ENCODE measurements at regions not wholly inside any gene's neighbourhood (a gene's known extent, or its start where the extent isn't known, plus 50 kb on each side); places are given as distances from the start of the nearest gene placed in this dataset.
A peak's percentile ranks its signal among the peaks of the same experiment; 100 is the strongest.

DNA sequence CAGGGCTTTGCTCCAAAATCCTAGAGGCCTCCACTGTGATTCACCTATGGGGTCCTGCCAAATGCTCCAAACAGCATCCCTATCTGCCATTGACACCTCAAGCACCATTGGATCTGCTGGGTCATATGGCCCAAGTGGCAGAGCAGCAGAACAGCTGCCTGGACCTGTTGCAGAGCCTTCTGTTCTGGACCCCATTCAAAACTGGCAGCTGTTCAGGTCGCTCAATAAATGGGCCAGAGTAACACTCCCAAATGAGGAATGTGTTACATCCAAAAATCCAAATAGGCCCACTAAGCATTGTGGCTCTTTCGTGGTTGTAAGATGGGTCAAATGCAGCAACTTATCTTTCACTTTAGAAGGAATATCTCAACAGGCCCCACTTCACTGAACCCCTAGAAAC, 783.6 kb downstream of the DCDC2C start:
- no peak for DNase-seq (ENCODE audit: low spot score)

DNA sequence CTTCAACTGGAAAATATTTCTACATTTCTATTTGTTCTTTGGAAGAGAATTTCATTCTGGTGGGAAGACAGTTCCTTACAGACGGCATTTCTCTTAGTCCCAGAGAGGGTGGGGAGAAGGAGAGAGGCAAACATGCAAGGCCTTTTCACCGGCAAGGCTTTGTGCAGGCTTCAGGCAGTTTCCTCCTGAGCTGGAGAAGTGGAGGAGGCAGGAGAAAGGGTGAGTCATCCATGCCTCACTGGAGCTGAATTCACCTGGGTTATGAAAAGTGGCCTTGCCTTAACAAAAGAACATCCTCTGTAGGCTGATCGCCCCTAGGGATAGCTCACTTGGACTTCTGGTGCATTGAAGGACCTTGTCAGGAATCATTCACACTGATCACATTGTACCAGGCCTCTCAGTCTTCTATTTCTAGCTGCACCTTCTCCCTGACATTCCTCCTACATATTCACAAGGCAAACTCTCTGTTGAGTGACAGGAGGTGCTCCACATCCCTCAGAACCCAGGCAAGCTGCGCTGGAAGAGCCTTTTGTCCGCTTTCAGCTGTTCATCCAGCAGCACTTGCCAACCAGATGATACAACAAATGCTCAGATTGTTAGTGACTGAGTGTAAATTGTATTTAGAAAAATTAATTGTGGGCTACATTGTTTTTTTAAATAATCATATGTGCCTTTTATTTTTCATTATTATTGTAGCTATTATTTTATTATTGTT, 796.1 kb downstream of the DCDC2C start:
- no peak for DNase-seq (ENCODE audit: low spot score)

DNA sequence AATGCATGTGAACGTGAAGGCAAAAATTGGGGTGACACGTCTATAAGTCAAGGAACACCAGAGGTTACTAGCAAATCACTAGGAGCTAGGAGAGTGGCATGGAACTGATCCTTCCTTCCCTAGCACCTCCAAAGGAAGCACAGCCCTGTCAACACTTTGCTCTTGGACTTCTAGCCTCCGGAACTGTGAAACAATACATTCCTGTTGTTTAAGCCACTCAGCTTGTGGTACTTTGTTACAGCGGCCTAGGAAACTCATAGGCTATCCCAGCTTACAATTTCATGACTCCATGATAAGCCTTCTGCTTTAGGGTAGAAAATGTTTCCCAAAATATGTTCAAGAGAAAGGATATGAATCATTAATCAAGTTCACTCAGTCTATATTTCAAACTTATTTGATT, 798.1 kb downstream of the DCDC2C start:
- no peak for DNase-seq (ENCODE audit: low spot score)

DNA sequence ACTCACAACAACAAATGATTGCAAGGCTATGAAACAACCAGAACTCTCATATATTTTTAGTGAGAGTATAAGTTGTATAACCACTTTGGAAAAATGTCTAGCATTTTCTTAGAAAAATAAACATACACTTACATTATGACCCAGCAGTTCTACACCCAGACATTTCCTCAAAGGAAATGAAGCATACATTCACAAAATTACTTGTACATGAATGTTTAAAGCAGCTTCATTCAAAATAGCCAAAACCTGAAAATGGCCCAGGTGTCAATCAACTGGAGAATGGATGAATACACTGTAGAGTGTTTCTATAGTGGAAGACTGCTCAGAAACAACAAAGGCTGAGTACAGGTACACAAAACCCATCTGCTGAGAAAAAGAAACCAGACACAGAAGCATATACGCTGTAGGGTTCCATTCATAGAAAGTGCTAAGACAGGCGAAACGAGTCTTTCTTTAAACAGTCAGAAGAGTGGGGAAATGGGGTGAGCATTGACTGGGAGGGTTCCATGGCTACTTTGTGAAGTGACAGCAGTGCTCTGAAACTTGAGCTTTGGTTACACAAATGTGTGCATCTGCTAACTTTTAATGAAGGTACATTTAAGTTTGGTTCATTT, 799.0 kb downstream of the DCDC2C start:
- no peak for DNase-seq (ENCODE audit: low spot score)

DNA sequence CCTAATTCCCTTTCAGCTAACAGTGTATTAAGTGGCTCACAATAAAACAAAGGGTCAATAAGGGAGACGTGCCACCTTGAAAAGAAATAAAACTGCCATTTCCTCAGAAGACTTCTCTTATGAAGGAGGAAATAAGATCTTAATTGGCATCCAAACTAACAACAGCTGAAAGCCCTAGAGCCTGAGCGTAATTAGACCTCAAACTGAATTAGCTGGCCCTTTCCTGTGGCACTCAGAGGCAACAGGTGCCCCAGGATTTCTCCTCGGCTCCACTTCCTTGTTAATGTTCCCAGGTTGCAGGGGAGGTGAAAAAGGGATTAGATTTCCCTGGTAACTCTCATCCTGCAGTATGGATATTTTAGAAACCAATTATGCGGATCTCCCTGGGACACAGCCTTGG, 804.3 kb downstream of the DCDC2C start:
- DNase-seq (ENCODE audit: low spot score): no peak

DNA sequence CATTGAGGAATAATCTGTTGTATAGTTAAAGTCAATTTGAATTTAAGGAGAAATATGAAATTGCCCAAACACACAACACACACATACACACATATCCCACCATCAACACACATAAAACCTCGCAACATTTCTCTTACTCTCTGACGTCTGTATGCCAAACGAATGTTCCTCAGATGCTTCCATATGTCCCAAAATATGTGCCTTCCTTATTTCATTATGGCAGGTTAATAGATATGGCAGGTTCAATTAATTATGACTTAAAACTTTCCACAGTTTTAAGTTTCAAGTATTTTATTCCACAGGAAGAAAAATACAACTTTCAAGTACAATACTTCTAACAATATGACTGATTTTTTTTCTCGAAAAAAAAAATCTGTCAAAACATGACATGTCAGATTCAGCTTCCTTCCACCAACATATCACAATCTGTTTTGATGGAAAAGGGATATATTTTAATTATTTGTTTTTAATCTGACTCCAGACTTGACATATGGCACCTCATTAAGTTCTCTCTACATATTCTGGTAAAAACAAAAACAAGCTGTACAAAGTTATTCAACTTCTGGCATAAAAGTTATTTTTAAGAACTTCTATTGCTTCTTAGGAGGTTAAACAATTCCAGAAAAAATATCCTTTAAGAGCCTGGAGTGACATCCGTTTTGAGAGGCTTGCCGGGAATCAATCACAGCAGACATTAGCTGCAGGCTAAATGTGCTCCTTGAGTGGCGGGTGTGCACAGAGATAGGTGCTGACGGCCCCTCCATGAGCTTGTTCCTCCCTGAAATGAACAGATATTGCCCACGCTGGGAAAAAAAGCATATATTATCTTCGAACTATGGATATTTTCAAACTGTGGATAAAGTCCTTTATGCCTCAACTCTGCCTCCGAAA, 812.7 kb downstream of the DCDC2C start:
- DNase-seq (ENCODE audit: low spot score): no peak

DNA sequence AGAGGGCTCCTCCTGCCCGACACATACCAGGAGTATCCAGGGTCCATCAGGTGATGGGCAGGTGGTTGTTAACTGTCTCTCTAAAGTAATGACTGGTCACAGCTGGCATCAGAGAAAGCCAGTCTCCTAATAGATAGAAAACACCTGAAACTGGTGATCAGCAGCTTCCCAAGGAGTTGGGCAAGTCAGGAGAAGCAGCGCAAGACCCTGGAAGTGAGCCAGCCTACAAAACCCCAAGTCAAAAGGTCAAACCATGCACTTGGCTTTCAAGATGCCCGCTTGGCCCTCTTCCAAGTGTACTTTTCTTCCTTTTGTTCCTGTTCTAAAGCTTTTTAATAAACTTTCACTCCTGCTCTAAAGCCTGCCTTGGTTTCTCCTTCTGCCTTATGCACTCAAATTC, 815.2 kb downstream of the DCDC2C start:
- DNase-seq (ENCODE audit: low spot score): no peak

DNA sequence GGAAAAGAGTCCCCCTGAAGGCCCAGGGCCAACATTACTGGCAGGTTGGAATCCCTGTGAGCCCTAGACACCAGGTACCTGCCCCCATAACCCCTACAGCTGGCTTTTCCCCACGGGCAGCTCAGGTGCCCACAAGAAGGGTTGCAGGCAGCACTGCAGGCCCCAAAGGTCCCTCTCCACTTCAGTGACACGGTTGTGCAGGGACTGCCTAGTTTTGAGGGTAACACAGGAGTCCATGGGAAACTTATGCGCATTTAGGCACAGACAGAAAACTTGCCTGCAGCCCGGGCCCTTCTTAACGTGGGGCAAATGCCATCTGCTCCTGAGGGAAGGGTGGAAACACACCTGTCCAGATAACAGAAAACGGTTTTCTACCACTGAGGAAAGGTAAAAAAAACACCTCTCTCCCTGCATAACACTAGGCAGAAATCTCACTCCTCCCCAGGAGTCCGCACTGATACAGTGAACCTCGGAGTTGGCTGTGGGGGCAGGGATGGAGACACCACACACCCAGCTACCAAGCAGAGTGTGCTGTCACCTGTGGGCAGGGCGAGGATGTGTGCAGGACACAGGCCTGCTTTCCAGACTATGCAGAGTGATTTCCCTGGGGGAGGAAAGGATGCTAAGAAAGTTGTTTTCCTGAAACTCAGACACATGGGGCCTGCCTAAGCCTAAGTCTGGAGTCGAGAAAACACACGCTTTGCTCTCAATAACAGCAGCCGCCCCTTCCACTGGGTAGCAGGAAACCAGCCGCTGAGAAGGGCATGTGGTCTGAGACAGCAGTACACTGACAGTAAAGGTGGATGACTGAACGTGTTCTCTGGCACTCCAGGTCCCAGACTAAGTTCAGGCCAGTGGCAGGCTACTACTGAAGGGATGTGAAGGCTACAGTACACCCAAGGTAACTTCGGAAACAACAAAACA, 819.4 kb downstream of the DCDC2C start:
- DNase-seq (ENCODE audit: low spot score): no peak

DNA sequence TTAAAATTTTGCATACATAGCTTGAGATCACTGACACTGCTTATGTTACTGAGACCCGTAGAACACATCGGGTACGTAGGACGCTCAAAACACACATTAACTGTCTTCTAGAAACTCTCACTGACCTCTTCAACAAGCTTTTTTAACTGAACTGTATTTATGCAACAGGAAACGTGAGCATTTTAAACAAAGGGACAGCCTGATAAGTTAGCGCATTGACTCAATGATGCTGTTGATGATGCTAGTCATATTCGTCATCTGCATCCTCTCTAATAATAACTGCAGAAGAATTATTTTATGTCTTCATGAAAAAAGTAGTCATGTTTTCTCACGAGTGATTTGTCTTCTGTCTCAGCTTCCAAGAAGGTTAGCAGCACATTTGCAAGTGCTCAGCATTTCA, 824.0 kb downstream of the DCDC2C start:
- no peak for DNase-seq (ENCODE audit: low spot score)

DNA sequence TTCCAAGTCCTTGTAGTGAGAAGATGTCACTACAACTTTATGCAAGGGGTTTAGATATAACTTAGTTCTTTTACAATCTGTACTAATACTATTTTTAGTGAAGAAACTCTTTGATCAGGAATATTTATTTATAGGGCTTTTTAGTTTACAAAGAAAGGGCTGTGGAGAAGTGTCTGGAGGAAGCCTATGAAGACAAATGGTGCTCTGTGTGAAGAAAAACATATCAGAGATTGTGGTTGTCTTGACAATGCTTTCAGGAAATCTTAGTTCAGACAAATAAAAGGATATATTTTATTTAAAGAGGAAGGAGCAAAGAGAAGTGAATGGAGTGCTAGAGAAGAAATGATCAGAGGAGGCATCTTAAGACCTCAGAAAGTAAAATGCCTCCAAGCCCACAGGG, 824.9 kb downstream of the DCDC2C start:
- no peak for DNase-seq (ENCODE audit: low spot score)

DNA sequence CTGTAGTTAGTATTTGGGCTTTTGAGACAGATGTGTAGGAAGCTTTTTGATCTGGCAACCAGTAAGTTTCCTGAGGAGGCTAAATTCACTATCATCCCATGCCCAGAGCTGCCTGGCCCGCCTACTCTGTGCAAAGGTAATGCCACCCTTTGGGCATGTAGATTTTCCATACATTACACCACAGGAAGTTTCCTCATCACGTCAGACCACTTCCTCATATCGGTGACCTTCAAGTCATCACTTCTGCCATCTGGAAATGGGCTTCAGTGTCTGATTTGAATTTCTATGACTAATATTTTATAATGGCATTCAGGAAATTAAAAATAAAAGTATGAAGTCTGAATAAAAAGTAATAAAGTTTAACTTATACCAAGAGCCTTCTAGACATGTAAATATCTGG, 825.4 kb downstream of the DCDC2C start:
- DNase-seq (ENCODE audit: low spot score): peak; percentile 11

DNA sequence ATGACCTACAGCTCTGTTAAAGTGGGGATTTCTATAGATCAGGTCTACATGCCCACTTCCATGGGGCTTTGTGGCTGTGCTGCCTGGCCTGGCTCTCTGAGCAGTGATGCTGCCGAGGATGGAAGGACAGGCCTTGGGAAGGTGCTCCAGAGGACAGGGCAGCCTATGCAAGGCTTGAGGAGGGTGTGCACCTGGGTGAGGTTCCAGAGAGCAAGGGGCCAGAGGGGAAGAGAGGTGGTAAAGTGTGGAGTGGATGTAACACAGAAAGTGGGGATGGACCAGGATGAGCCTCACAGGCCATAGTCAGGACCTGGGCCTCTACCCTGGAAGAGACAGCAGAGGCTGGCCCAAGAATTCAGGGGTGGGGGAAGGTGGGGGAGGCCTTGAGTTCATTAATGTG, 826.4 kb downstream of the DCDC2C start:
- no peak for DNase-seq (ENCODE audit: low spot score)

DNA sequence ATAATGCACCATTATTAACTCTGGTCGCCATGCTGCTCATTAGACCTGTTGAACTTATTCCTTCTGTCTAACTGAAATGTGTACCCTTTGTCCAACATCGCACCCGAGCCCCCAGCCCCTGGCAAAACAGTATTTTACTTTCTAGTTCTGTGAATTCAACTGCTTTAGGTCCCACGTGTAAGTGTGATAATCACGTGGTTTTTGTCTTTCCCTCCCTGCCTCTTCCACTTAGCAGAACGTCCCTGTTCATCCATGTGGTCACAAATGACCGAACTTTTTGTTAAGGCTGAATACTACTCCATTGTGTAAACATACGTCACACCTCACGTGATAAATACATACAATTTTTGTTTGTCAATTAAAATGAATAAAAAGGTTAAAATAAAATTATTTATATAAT, 826.9 kb downstream of the DCDC2C start:
- DNase-seq (ENCODE audit: low spot score): no peak

DNA sequence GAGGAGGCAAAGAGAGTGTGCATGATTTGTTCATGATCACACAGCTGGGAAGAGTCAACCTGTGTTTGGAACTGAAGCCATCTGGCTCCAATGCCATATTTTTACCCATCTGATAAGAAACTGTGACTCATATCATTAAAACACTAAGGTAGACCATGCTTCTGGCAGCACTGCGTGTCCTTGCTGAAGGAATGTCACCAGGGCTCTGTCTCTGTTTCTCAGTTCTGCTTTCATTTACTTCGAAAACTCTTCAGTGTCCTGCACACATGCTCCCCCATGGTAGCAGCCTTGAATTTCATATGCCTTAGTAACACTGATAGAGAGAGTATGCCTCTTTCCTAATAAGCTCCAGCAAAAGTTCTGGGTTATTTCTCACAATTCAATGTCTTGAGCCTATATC, 830.4 kb downstream of the DCDC2C start:
- DNase-seq (ENCODE audit: low spot score): peak; percentile 6

DNA sequence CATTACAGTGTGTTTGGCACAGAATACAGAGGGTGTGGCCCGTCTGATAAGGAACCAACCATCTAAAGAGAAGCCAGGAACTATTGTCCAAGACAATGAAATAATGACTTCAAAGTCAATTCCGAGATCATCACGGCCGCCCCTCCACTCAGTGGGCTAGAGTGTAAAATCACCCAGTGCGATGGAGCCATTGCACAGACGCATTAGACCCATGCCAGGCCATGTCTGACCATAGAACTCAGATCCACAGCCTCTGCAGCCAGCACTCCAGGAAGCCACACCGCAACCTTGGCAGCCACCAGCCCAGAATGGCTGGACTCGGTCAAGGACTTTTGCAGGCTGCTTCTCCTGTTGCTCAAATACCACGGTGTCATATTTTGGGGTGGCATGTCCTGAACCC, 835.7 kb downstream of the DCDC2C start:
- DNase-seq (ENCODE audit: low spot score): no peak

DNA sequence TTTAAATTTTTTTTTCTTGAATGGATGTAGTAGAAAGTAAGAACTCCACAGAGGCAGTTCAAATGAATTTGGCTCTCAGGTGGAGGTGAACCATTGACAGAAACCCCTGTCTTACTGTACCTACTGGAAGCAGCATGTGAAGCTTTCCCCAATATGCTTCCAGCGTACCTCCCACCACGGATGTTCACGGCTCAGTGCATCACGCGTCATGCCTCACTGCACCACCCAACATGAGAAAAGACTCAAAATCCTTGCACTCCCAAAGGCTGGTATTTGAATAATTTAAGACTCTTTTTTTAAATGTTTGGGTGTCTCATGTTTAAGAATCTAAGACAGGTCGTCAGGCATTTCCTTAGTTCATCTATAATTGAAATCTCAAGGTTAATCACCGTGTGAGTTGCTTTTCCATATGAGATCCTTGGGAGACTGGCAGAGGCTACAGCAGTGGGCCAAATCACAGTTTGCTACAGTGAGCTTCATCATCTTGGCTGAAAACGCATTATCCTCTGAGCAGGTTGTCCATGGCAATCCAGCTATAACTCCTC, 846.4 kb downstream of the DCDC2C start:
- no peak for DNase-seq (ENCODE audit: low spot score)

DNA sequence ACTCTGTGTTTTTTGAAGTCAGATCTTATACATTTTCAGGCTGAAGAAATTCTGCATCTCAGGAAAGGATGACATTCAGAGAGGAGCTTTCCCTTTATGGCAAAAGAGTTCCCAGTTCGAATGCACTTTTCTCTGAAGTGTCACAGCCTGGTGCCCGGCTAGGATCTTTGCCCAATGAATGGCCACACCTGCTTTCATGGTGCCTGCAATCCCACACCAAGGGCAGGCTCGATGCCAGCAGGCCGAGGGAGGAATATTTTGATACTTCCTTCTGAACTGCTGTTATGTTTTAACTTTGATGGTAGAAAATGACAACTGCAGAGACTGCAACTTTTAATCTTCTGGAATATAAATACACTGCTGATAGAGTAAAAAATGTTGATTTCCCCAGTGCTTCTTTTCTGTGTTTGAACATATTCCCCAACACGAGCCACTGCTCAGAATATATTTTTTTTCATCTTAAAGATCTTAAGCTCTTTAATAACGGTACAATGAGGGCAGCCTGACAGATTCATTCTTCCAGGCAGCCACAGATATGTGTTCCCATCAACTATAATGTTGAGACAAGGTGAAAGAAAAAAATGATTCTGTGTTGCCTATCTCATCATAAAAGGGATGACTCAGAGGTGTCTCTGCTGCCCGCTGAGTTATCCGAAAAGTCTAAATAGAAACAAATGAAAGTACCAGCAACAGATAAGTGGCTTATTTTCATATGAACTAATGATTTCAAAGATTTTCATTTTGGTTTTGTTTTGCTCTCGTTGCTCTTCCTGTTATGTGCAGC, 848.5 kb downstream of the DCDC2C start:
- no peak for DNase-seq (ENCODE audit: low spot score)

DNA sequence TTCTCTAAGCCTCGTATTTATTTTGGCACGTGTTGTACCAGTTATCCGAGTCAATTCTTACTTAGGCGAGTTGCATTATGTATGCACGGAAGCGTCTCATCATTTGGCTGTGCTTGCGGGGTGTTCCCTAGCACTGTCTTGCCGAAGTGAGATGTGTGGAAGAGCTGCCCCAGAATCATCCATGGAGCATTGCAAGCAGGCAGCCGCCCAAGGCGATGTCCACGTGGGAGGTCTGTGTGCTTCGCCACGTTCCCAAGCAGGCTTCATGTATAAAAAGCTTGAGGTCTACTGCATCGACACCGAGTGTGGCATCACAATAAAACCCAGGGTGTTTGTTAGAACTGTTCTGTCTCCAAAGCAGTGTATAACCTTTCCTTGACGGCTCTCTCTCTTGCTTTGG, 849.9 kb downstream of the DCDC2C start:
- no peak for DNase-seq (ENCODE audit: low spot score)

DNA sequence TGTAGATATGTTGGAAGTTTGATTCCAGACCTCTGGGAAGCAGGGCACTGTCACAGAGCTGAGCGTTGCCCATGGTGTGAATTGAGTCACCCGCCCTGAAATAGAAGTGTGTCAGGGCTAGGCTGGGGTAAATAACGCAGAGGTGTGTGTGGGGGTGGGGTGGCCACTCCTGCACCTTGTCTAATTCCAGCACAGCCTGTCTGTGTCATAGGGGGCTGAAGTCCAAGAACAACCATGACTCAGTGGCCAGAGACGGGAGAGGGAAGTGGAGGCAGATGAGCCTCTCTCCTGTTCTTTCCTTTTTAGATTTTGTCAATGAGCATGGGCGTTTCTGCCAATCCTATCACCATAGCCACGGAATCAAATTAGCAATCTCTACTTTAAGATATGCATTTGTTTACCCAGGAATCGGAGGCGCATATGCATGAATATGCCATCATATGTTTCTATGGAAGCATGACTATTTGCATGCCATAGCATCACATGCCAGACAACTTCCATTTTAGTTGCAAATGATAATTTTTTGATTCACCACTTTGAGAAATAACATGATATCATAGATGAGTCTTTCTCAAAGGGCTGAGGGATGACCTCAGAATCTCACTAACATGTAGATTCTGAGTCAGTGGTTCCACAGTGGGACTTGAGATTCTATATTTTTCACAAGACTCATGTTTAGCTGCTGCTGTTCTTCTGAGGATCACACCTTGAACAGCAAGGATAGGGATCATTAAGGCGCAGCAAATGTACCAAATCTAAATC, 852.9 kb downstream of the DCDC2C start:
- no peak for DNase-seq (ENCODE audit: low spot score)

DNA sequence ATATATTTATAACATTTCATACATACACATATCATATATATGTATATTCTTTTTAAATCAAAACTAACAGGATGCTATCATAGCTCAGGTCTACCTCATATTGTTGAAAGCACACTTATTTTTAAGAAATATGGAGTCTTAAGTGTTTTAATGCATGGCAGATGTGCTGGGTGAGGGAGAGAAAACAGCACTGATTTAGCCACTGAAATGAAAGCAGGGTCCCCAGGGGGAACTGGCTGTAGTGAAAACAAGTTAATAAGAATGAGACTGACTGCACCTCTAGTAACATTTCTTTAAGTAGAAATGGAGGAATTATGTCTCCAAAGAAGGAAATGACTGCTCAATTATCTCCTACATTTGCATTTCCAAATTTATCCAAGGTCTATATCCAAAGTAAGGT, 857.8 kb downstream of the DCDC2C start:
- DNase-seq (ENCODE audit: low spot score): peak; percentile 77

Measured in NAMALWA (cell line).